ENCODE measurements at regions not wholly inside any gene's neighbourhood (a gene's known extent, or its start where the extent isn't known, plus 50 kb on each side); places are given as distances from the start of the nearest gene placed in this dataset.

DNA sequence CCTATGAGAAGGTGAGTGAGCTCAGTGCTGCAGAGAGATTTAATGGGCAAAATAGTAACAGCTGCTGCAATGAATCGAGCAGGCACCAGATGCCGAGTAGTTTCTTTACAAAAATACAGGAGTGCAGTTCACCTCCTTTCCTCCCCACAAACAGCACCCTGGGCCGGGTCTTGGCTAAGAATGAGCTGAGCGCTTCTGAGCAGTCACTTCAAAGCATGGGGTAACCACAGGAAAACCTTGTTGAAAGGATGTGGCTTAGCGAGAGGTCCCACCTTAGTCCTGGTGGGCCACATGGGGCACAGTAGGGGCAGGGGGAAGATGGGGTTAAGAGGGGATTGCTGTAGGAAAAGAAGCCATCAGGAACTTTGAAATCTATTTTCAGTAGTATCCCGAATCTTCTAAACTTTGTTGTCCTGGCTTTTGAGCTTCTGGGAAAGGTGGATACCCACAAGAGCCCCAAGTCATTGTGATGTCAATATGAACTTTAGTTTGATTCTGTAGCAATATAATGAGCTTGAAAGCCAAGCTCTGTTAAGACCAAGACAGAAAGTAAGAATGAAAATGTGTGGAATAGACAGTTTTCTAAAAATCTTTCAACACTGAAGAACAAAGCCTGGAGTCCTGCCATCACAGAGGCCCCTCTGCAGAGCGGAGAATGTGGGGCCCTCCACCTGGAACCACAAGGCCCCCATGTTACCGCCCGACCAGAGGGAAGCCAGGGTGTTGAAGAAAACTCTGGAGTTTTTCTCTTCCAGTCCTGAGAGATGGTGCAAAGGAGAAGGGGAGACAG, 101.0 kb upstream of the ZNF236 start:
- Mint-ChIP-seq H3K27me3 (ENCODE audit: unreplicated experiment) (peaks cover 13% of the 10 kb centered on the region), H3K4me3 (ENCODE audit: unreplicated experiment) (no peak overlapping the region), H3K4me1 (ENCODE audit: unreplicated experiment) (no peaks in the 10 kb centered on the region), H3K9me3 (ENCODE audit: unreplicated experiment) (no peaks in the 10 kb centered on the region), H3K36me3 (ENCODE audit: unreplicated experiment) (no peaks in the 10 kb centered on the region), H3K27ac (ENCODE audit: unreplicated experiment) (no peak overlapping the region)
- DNase-seq (ENCODE audit: extremely low spot score, unreplicated experiment): no peak
- TF ChIP-seq, protein P1, sequence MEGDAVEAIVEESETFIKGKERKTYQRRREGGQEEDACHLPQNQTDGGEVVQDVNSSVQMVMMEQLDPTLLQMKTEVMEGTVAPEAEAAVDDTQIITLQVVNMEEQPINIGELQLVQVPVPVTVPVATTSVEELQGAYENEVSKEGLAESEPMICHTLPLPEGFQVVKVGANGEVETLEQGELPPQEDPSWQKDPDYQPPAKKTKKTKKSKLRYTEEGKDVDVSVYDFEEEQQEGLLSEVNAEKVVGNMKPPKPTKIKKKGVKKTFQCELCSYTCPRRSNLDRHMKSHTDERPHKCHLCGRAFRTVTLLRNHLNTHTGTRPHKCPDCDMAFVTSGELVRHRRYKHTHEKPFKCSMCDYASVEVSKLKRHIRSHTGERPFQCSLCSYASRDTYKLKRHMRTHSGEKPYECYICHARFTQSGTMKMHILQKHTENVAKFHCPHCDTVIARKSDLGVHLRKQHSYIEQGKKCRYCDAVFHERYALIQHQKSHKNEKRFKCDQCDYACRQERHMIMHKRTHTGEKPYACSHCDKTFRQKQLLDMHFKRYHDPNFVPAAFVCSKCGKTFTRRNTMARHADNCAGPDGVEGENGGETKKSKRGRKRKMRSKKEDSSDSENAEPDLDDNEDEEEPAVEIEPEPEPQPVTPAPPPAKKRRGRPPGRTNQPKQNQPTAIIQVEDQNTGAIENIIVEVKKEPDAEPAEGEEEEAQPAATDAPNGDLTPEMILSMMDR (IDR thresholded peaks at IDR 0.05): no peak

DNA sequence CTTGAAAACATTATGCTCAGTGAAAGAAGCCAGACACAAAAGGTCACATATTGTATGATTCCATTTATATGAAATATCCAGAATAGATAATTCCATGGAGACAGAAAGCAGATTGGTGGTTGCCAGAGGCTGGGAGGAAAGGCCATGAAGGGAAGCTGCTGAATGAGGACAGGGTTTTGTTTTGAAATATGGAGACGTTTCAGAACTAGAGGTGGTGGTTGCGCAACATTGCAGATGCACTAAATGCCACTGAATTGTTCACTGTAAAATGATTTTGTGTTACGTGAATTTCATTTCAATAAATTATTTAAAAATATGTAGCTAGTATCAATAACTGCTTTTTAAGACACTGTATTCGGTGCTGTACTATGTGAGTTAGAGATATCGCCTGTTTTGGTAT, 101.7 kb upstream of the ZNF236 start:
- TF ChIP-seq, protein P1 (IDR thresholded peaks at IDR 0.05): no peak
- Mint-ChIP-seq H3K4me3 (ENCODE audit: unreplicated experiment) (no peak overlapping the region), H3K36me3 (ENCODE audit: unreplicated experiment) (no peaks in the 10 kb centered on the region), H3K4me1 (ENCODE audit: unreplicated experiment) (no peaks in the 10 kb centered on the region), H3K27ac (ENCODE audit: unreplicated experiment) (no peak overlapping the region), H3K9me3 (ENCODE audit: unreplicated experiment) (no peaks in the 10 kb centered on the region), H3K27me3 (ENCODE audit: unreplicated experiment) (peaks cover 13% of the 10 kb centered on the region)
- DNase-seq (ENCODE audit: extremely low spot score, unreplicated experiment): no peak

DNA sequence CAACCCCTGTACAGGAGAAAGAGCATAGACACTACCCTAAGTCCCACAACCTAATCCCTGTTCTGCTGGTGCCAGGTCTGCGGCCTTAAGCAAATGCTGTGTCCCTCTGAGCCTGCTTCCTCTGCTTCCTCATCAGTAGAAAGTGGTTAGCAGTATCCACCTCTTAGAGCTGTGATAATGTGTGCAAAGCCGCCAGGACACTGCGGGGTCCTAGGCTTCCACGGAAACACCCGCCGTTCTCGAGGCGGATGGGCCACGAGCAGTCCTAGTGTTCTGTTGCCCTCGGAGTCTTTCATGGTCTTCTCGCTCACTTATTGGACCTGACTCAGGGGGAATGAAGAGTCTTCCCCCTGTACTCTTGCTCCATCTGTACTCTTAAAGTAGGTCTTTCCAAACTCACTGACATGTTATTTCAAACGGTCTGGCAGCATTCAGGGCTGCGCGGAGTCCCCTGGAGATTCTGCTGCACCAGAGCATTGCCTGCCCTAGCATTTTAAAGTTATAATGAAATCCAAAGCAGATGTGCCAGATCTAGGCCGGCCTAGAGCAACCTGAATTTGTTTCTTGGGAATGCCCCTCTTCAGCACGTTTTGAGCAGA, 107.2 kb upstream of the ZNF236 start:
- H3K27ac Mint-ChIP-seq (ENCODE audit: unreplicated experiment): no peak overlapping the region
- H3K36me3 Mint-ChIP-seq (ENCODE audit: unreplicated experiment): no peaks in the 10 kb centered on the region
- H3K9me3 Mint-ChIP-seq (ENCODE audit: unreplicated experiment): no peaks in the 10 kb centered on the region
- peaks cover 6% of the 10 kb centered on the region for H3K27me3 Mint-ChIP-seq (ENCODE audit: unreplicated experiment)
- H3K4me3 Mint-ChIP-seq (ENCODE audit: unreplicated experiment): no peak overlapping the region
- H3K4me1 Mint-ChIP-seq (ENCODE audit: unreplicated experiment): no peaks in the 10 kb centered on the region
- TF ChIP-seq, protein P1 (IDR thresholded peaks at IDR 0.05): no peak
- DNase-seq (ENCODE audit: extremely low spot score, unreplicated experiment): no peak

DNA sequence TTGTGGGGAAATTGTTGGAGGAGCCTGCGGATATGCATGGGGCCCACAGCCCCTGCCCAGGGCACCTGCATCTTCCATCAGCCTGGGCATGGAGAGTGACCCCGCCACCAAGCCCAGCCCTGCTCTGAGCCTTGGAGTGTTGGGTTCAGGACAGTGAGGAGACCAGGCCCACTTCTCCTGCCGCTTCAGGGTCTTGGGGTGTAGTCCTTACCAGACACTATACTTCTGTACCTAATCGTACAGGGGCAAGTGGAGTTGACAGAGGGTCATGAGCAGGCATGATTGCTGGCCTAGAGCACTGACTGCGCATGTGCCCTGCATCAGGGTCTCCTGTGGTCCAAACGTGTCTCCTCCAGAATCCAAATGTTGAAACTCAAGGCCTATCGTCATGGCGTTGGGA, 108.9 kb upstream of the ZNF236 start:
- Mint-ChIP-seq H3K27ac (ENCODE audit: unreplicated experiment) (no peak overlapping the region), H3K4me3 (ENCODE audit: unreplicated experiment) (no peak overlapping the region)

More for the DNA sequence above, 108.9 kb upstream of the ZNF236 start:
- Mint-ChIP-seq H3K36me3 (ENCODE audit: unreplicated experiment) (no peaks in the 10 kb centered on the region), H3K9me3 (ENCODE audit: unreplicated experiment) (no peaks in the 10 kb centered on the region), H3K27me3 (ENCODE audit: unreplicated experiment) (peaks cover 4% of the 10 kb centered on the region), H3K4me1 (ENCODE audit: unreplicated experiment) (peaks cover 4% of the 10 kb centered on the region)
- TF ChIP-seq, protein P1 (IDR thresholded peaks at IDR 0.05): no peak
- no peak for DNase-seq (ENCODE audit: extremely low spot score, unreplicated experiment)

Measured in osteocyte (in vitro differentiated cells).